ENCODE measurements at regions not wholly inside any gene's neighbourhood (a gene's known extent, or its start where the extent isn't known, plus 50 kb on each side); places are given as distances from the start of the nearest gene placed in this dataset.

DNA sequence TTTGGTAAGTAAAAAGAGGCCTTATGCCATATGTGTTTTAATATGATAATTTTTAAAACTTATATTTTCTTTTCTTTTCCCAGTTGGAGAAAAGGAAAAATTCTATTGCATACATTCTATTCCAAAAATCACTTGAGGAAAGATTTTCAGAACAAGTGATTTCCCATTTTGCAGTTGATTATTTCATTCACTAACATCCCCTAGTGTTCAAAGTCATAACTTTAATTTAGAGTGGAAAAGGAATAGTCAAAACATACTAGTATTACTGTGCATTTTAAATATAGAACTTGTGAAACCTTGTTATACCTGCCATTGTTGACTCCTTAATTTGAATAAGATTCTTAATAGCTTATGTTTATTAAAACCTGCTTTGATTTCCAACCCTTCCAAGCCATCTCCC is 1157.6 kb upstream of the ADGRL4 start:
- ChIA-PET POLR2A (no interaction called here), CTCF (interaction anchor here (0.7 kb wide), 1 partner anchor 9 kb away, joined by 3 read pairs; no protein-coding TSS in a partner anchor)
- no peak for DNase-seq
- H3K4me1 ChIP-seq (ENCODE audit: insufficient read depth, low read length), result no peaks in the 10 kb centered on the region
- H3K4me3 ChIP-seq (ENCODE audit: low read length), result no peak overlapping the region
- H3K27me3 ChIP-seq (ENCODE audit: control insufficient read depth in 1 of 2, insufficient read depth in 2 of 2, low read length in 2 of 2), result no peaks in the 10 kb centered on the region
- no peaks in the 10 kb centered on the region for H3K36me3 ChIP-seq (ENCODE audit: insufficient read depth, low read length)
- Mint-ChIP-seq H3K27ac (no peak overlapping the region), H3K9me3 (peaks cover 14% of the 10 kb centered on the region), H3K4me1 (ENCODE audit: low read depth) (no peaks in the 10 kb centered on the region), H3K27me3 (no peaks in the 10 kb centered on the region), H3K4me3 (no peak overlapping the region), H3K36me3 (ENCODE audit: low read depth) (no peaks in the 10 kb centered on the region)
- no peak overlapping the region for H3K27ac ChIP-seq (ENCODE audit: low read depth in 1 of 2, low read length in 2 of 2)
- TF ChIP-seq, protein P1, sequence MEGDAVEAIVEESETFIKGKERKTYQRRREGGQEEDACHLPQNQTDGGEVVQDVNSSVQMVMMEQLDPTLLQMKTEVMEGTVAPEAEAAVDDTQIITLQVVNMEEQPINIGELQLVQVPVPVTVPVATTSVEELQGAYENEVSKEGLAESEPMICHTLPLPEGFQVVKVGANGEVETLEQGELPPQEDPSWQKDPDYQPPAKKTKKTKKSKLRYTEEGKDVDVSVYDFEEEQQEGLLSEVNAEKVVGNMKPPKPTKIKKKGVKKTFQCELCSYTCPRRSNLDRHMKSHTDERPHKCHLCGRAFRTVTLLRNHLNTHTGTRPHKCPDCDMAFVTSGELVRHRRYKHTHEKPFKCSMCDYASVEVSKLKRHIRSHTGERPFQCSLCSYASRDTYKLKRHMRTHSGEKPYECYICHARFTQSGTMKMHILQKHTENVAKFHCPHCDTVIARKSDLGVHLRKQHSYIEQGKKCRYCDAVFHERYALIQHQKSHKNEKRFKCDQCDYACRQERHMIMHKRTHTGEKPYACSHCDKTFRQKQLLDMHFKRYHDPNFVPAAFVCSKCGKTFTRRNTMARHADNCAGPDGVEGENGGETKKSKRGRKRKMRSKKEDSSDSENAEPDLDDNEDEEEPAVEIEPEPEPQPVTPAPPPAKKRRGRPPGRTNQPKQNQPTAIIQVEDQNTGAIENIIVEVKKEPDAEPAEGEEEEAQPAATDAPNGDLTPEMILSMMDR (IDR thresholded peaks at IDR 0.05), result no peak
- intact Hi-C loops (cut with DNase I, micrococcal nuclease), result no loop called here
- no peak for ATAC-seq (ENCODE audit: poor library complexity)
- H3K9me3 ChIP-seq (ENCODE audit: control insufficient read depth in 1 of 2, insufficient read depth in 1 of 2, low read length in 2 of 2), result no peaks in the 10 kb centered on the region

DNA sequence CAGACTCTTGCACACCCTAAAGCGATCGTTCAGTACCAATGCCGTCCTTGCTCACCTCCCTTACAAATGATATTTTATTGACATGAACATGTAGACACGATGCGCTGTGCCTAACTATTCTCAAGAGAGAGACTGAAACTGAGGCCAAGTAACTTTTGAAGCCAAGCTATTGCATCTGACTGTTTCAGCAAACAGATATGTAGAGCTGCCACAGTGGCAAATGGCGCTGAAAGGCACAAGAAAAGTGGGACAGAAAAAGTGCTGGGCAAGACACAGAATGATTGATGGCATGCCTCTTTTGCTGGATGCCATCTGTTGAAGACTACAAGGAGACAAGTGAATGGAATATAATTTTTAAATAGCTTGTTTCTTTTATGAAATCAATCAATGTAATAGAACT is 1157.2 kb upstream of the ADGRL4 start:
- H3K27me3 Mint-ChIP-seq, result no peaks in the 10 kb centered on the region
- Histone ChIP-seq H3K36me3 (ENCODE audit: insufficient read depth, low read length) (no peaks in the 10 kb centered on the region), H3K9me3 (ENCODE audit: control insufficient read depth in 1 of 2, insufficient read depth in 1 of 2, low read length in 2 of 2) (no peaks in the 10 kb centered on the region), H3K4me3 (ENCODE audit: low read length) (no peak overlapping the region), H3K27me3 (ENCODE audit: control insufficient read depth in 1 of 2, insufficient read depth in 2 of 2, low read length in 2 of 2) (no peaks in the 10 kb centered on the region), H3K27ac (ENCODE audit: low read depth in 1 of 2, low read length in 2 of 2) (no peak overlapping the region), H3K4me1 (ENCODE audit: insufficient read depth, low read length) (no peaks in the 10 kb centered on the region)
- DNase-seq, result no peak
- peaks cover 12% of the 10 kb centered on the region for H3K9me3 Mint-ChIP-seq
- no peaks in the 10 kb centered on the region for H3K4me1 Mint-ChIP-seq (ENCODE audit: low read depth)
- ChIA-PET CTCF (interaction anchor here (0.7 kb wide), 1 partner anchor 10 kb away, joined by 3 read pairs; no protein-coding TSS in a partner anchor), POLR2A (no interaction called here)
- no peak for ATAC-seq (ENCODE audit: poor library complexity)
- TF ChIP-seq, protein P1 (IDR thresholded peaks at IDR 0.05), result no peak
- no peak overlapping the region for H3K27ac Mint-ChIP-seq
- no peaks in the 10 kb centered on the region for H3K36me3 Mint-ChIP-seq (ENCODE audit: low read depth)
- H3K4me3 Mint-ChIP-seq, result no peak overlapping the region
- intact Hi-C loops (cut with DNase I, micrococcal nuclease), result no loop called here

DNA sequence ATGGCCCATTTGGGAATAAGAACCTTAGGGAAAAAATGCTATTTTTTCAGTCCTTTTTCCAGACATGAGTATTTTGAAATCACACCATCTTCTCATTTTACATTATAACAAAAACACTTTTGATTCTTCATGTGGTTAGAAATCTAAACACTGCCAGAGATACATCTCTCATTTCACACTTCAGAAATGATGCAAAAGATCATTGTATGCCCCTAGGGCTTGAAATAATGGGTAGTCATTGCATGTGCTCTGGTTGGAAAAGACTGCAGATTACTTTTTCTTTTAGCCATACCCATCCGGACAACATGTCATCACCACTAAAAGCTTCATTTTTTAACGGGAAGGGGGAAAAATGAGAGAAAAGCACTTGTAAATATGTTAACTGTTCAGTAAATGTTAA is 1152.2 kb upstream of the ADGRL4 start:
- ATAC-seq (ENCODE audit: poor library complexity), result no peak
- TF ChIP-seq, protein P1 (IDR thresholded peaks at IDR 0.05), result no peak
- Mint-ChIP-seq H3K36me3 (ENCODE audit: low read depth) (no peaks in the 10 kb centered on the region), H3K9me3 (peaks cover 16% of the 10 kb centered on the region), H3K27ac (no peak overlapping the region), H3K4me1 (ENCODE audit: low read depth) (no peaks in the 10 kb centered on the region), H3K4me3 (no peak overlapping the region), H3K27me3 (no peaks in the 10 kb centered on the region)
- POLR2A ChIA-PET, result no interaction called here
- H3K4me3 ChIP-seq (ENCODE audit: low read length), result no peak overlapping the region
- H3K36me3 ChIP-seq (ENCODE audit: insufficient read depth, low read length), result no peaks in the 10 kb centered on the region
- no peaks in the 10 kb centered on the region for H3K27me3 ChIP-seq (ENCODE audit: control insufficient read depth in 1 of 2, insufficient read depth in 2 of 2, low read length in 2 of 2)
- CTCF ChIA-PET, result no interaction called here
- no peak for DNase-seq
- intact Hi-C loops (cut with DNase I, micrococcal nuclease), result no loop called here
- no peak overlapping the region for H3K27ac ChIP-seq (ENCODE audit: low read depth in 1 of 2, low read length in 2 of 2)
- peaks cover 0 to 6% of the 10 kb centered on the region in 2 experiments for H3K9me3 ChIP-seq (ENCODE audit: control insufficient read depth in 1 of 2, insufficient read depth in 1 of 2, low read length in 2 of 2)
- H3K4me1 ChIP-seq (ENCODE audit: insufficient read depth, low read length), result no peaks in the 10 kb centered on the region
